Stimulated activated CD4-positive, alpha-beta T cell treated with anti-CD3 and anti-CD28 coated beads, Interleukin-15, amount 100 ng/mL, for 24 hours (primary cell): ENCODE measurements at regions not wholly inside any gene's neighbourhood (a gene's known extent, or its start where the extent isn't known, plus 50 kb on each side); places are given as distances from the start of the nearest gene placed in this dataset.
"Not testable (repeated sequence)": the region's sequence is repeated elsewhere in the genome, so short reads cannot be mapped to it uniquely, and the experiment has no call there.

Experiments used
- DNase-seq: peaks from one replicate; pipeline ENCODE4 v3.0.0-alpha.2; 2020

- DNase-seq = peak; percentile 74
Observed at GRCh38 chr9:33623658-33624586, 99.9 kb downstream of the ANKRD18B start.

DNA sequence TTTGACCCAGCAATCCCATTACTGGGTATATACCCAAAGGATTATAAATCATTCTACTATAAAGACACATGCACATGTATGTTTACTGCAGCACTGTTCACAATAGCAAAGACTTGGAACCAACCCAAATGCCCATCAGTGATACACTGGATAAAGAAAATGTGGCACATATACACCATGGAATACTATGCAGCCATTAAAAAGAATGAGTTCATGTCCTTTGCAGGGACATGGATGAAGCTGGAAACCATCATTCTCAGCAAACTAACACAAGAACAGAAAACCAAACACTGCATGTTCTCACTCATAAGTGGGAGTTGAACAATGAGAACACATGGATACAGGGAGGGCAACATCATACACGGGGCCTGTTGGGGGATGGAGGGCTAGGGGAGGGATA, 104.3 kb downstream of the ANKRD18B start:
- not testable (repeated sequence) for DNase-seq

- DNase-seq = peak; percentile 27
Observed at GRCh38 chr9:33628865-33629410, 104.9 kb downstream of the ANKRD18B start.

DNA sequence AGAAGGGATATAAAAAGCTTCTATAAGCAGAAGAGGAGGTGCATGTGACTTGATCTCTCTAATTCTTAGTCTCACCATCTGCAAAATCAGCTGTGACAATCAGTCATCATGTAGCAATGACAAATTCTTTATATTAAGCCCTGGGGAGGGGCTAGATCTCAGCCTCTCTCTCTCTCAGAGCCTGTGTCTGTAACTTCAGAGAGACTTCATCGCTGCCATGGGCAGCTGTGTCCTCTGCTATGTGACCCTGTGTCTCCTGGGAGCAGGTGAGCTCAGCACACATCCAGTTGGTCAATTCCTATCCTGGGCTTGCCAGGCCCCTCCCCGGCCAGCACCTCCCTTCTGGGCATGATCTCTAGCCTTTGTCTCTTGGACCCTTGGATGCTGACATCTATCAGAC, 109.6 kb downstream of the ANKRD18B start:
- DNase-seq = no peak

- no peak for DNase-seq
Observed at GRCh38 chr9:33637881-33638280, 113.8 kb downstream of the ANKRD18B start.

DNA sequence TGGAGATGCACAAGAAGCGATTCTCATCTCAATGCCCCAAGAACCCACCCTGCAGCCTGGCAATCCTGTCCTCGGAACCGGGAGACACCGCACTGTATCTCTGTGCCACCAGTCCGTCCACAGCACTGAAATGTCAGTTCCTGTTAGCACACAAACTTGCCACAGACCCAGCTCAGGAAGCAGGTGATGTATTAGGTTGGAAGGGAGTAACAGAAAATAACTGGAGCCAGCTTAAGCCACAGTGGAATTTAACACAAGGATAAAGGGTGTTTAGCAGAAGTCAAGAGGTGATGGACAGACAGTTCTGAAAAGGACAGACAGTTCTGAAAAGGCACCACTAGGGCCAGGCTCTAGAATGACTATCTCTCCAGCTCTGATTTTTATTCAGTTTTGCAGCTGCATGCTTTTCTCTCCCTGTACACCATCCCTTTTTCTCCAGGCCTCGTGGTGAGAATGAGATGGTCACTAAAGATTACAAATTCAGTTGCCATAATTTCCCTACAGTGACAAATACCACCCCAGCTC, 114.4 kb downstream of the ANKRD18B start:
- DNase-seq = no peak

DNA sequence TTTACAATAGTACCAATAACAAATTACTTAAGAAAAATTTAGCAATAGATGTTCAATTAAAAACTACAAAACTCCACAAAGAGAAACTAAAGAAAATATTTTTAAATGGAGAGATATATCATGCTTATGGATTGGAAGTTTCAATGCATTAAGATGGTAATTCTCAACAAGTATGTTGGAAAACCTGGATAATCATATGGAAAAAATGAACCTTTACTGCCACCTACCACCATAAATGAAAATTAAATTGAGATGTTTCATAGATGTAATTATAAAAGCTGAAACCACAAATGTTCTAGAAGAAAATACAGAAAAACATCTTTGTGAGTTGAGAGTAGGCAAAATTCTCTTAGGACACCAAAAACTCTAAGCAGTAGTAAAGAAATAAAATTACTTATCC, 121.7 kb downstream of the ANKRD18B start:
- DNase-seq = no peak

GRCh38 chr9:33649463-33649862, 125.4 kb downstream of the ANKRD18B start:
- DNase-seq = no peak

- no peak for DNase-seq
Observed at GRCh38 chr9:33651125-33651524, 127.1 kb downstream of the ANKRD18B start.

GRCh38 chr9:33659921-33660320, 135.4 kb upstream of the PRSS3 start:
- no peak for DNase-seq

DNA sequence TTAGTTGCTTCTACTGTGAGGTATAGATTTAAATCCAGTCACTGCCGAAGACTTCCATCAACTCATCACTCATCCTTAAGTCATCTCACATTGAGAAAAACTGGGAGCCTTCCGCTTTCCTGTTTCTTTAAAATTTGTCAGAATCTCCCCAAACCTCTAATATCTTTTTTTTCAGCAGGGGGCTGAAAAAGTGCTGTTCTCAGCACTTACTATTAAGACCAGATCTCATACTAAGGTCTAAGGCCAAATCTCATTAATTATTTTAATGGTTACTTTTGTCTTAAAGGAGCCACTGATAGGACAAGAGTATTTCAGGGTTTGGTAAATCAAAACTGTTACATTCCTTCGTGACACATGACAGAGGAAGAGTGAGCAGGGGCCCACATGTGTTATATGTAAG, 134.6 kb upstream of the PRSS3 start:
- no peak for DNase-seq

DNA sequence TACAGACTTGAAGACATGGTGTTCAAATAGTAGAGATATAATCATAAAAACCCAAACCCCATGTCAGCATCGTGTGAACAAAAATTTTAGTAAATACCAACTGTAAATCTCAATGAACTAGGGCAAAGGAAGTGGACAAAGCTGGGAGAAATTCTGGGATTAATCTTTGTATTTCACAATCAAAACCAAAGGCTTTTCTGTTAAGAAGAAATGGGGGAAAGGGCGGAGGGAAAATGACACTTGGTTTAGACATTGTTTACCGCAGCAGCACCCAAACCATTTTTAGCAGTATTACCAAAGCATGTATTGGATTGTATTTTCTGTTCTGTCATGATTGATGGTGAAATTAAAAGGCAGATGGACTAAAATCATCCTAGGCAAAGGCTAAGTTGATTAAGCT, 134.2 kb upstream of the PRSS3 start:
- no peak for DNase-seq

- no peak for DNase-seq
Observed at GRCh38 chr9:33662871-33663270, 132.5 kb upstream of the PRSS3 start.

- DNase-seq = not testable (repeated sequence)
Observed at GRCh38 chr9:33676194-33676745, 119.1 kb upstream of the PRSS3 start.

DNA sequence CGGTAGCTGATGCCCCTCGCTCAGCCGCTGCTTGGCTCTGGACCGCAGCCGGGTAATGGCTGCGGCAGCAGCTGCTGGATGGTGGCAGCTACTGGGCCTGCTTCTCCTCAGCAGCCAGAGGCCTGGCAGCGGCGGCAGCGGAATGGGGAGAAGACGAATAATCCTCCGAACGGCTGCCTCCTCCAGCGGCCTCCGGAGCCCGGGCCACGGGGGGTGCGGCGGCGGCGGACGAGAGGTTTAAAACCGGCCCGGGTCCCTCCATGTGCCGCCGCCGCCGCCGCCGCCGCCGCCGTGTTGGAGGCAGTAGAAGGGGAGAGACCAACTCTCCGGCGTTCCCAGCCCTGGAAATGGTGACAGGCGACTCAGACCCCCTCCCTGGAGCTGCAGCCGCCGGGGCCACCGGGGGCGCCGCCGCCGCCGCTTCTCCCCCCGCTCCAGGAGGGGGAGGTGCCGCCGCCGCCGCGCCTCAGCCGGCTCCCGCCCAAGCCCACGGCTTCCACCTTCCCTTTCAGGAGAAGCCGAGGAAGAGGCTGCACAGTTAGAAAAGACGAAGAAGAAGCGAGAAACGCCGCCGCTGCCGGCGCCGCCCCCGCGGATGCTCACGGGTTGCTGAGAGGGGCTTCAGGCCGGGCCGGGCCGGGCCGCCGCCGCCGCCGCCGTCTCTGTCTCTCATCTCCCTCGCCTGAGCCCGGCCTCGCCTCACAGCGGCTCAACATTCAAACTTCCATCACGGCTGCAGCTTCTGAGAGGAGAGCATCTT, 118.4 kb upstream of the PRSS3 start:
- DNase-seq = peak; percentile 45

- DNase-seq = no peak
Observed at GRCh38 chr9:33677506-33677809, 117.9 kb upstream of the PRSS3 start.

- DNase-seq = no peak
Observed at GRCh38 chr9:33677961-33678360, 117.4 kb upstream of the PRSS3 start.

- no peak for DNase-seq
Observed at GRCh38 chr9:33682551-33682950, 112.8 kb upstream of the PRSS3 start.

DNA sequence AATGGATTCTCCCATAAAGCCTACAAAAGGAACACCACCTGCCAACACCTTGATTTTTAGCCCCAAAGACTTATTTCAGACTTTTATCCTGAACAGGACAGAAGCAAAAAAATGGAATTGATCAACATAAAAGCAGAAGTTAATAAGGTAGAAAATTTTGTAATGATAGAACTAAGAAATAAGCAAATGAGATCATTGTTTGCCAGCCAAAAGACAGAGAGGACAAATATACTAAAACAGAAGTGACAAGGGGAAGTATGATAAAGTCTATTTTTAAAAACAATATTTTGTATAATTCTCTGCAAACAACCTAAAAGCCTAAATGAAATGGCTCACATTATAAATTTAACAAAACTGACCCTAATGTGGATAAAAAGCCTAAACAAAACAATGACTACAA, 110.5 kb upstream of the PRSS3 start:
- no peak for DNase-seq

DNA sequence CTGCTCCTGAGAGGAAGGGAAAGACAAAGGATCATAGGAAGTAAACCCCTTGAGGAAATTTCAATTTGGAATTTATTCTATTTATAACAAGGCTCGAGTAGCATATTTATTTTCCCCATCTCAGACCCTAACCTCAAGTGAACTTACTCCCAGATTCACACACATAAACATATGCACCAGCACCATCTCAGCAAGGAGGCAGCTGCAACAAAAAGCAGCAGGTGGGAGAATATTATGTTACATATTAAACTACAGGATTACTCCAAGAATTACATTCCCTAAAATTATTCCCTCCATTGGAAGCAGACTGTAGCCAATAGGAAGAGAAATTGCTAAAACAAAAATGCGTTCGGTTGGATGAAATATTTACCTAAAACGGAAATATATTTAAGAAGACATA, 108.4 kb upstream of the PRSS3 start:
- DNase-seq = no peak

GRCh38 chr9:33687779-33688178, 107.6 kb upstream of the PRSS3 start:
- no peak for DNase-seq

DNA sequence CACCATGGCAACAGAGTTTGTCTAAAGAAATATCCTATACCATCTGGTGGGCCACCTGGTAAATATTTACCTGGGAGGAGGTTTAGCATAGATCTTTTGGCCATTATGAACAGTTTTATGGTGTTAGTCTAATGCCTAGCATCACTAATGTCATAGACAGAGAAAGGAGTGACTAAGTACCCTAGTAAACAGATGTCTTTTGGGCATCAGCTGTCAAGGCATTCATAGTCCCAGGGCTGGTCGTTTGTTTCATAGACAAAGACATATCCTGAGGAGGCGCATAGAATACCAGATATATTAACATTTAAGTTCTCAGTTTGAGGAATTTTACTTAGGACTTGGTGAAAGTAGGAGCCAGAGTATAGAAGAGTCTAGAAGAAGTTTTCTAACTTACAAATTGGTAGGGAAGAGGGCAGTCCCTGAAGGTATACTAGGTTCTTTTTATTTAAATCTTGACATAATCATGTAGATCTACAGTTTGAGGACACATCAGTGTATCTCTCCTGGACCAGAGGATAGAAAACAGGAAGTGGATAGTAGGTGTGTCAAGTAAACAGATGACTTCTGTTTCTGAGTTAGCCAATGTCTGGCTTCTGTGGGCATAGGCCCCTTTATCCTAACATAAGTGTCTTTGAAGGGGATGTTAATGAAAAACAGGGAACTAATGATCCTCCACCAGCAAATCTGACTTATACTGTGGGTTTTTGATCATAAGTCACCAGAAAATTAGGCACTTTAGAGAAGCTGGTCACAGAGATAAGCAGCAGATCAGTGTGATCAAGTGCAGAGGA, 105.0 kb upstream of the PRSS3 start:
- DNase-seq = no peak

DNA sequence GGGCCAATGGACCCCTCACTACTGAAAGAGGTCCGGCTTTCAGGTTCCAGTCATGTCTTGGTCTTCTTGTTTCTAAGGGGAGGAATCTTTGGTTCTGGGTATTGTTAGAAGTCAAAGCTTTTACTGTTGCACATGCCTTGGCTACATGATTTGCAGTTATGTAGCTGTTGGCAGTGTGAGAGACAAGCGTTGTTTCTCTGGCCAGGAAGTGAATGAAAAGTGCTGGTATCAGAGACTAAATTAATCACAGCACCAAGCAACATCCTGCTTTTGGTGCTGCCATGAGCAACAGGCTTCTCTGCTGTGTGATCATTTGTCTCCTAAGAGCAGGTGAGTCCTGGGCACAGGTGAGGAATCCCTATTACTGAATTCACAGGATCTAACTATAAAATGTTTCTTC, 100.1 kb upstream of the PRSS3 start:
- DNase-seq = no peak
